Esophagus squamous epithelium (tissue), 4 donors: ENCODE measurements at regions not wholly inside any gene's neighbourhood (a gene's known extent, or its start where the extent isn't known, plus 50 kb on each side); places are given as distances from the start of the nearest gene placed in this dataset.

Experiments
- CTCF ChIP-seq, 6 experiments: fragments of 450-650 bp in 4 of 6; fragments of 200-600 bp in 2 of 6; sonication (generic) in 2 of 6; IDR thresholded peaks; one replicate each; pipeline ENCODE4 v1.5.1; 2016 to 2019; ENCODE audit warnings: antibody characterized with exemption in 6 of 6, mild to moderate bottlenecking in 4 of 6, moderate library complexity in 4 of 6
- POLR2A ChIP-seq, 4 donors: fragments of 450-650 bp; IDR thresholded peaks; one replicate each; pipeline ENCODE4 v1.6.1; 2017; ENCODE audit warnings: antibody characterized with exemption in 4 of 4, mild to moderate bottlenecking in 4 of 4, moderate library complexity in 3 of 4

- TF ChIP-seq POLR2A (IDR thresholded peaks at IDR 0.05) (no peak), CTCF (IDR thresholded peaks at IDR 0.05) (no peak)
These were observed 138.2 kb upstream of the PLPPR1 start for GRCh38 chr9:100890321-100890720.
